Stomach (tissue), 4 donors: ENCODE measurements at regions not wholly inside any gene's neighbourhood (a gene's known extent, or its start where the extent isn't known, plus 50 kb on each side); places are given as distances from the start of the nearest gene placed in this dataset.
"Not testable (repeated sequence)": the region's sequence is repeated elsewhere in the genome, so short reads cannot be mapped to it uniquely, and the experiment has no call there.

Experiments used
- CTCF ChIP-seq, 7 experiments: fragments of 450-650 bp in 4 of 7; fragments of 200-600 bp in 3 of 7; sonication (generic) in 3 of 7; IDR thresholded peaks; one replicate each; pipeline ENCODE4 v1.5.1; 2016 to 2019; ENCODE audit warnings: antibody characterized with exemption in 7 of 7, control low read depth in 2 of 7, mild to moderate bottlenecking in 1 of 7
- EP300 ChIP-seq: sonication (generic); formaldehyde crosslinking; IDR thresholded peaks from one replicate; pipeline ENCODE4 v1.6.1; 2017; ENCODE audit warnings: antibody characterized with exemption
- POLR2A ChIP-seq, 4 donors: fragments of 450-650 bp; IDR thresholded peaks; one replicate each; pipeline ENCODE4 v1.6.1; 2016; ENCODE audit warnings: antibody characterized with exemption in 4 of 4, control low read depth in 2 of 4, mild to moderate bottlenecking in 1 of 4, moderate library complexity in 1 of 4

- TF ChIP-seq CTCF (IDR thresholded peaks at IDR 0.05); POLR2A (IDR thresholded peaks at IDR 0.05); EP300: not testable (repeated sequence)
Measured at GRCh38 chr22:11035031-11035873, 4492.7 kb upstream of the OR11H1 start.
